ENCODE measurements at regions not wholly inside any gene's neighbourhood (a gene's known extent, or its start where the extent isn't known, plus 50 kb on each side); places are given as distances from the start of the nearest gene placed in this dataset.

- TF ChIP-seq CTCF (IDR thresholded peaks at IDR 0.05), result no peak
Measured at GRCh38 chr16:72278301-72278700, 106.3 kb upstream of the PMFBP1 start.

GRCh38 chr16:72277749-72278148, 105.8 kb upstream of the PMFBP1 start:
- no peak for TF ChIP-seq CTCF (IDR thresholded peaks at IDR 0.05)

- no peak for TF ChIP-seq CTCF (IDR thresholded peaks at IDR 0.05)
Measured at GRCh38 chr16:72271699-72272240, 99.8 kb upstream of the PMFBP1 start.

- no peak for TF ChIP-seq CTCF (IDR thresholded peaks at IDR 0.05)
Measured at GRCh38 chr16:72270531-72270930, 98.6 kb upstream of the PMFBP1 start.

GRCh38 chr16:72266836-72267235, 94.9 kb upstream of the PMFBP1 start:
- TF ChIP-seq CTCF (IDR thresholded peaks at IDR 0.05), result no peak

- no peak for TF ChIP-seq CTCF (IDR thresholded peaks at IDR 0.05)
Measured at GRCh38 chr16:72264771-72265170, 92.8 kb upstream of the PMFBP1 start.

- no peak for TF ChIP-seq CTCF (IDR thresholded peaks at IDR 0.05)
Measured at GRCh38 chr16:72262711-72263110, 90.8 kb upstream of the PMFBP1 start.

GRCh38 chr16:72261127-72261526, 89.2 kb upstream of the PMFBP1 start:
- TF ChIP-seq CTCF (IDR thresholded peaks at IDR 0.05), result no peak
